OCI-LY3 (cell line): ENCODE measurements at regions not wholly inside any gene's neighbourhood (a gene's known extent, or its start where the extent isn't known, plus 50 kb on each side); places are given as distances from the start of the nearest gene placed in this dataset.

ENCODE experiments used
- H2AFZ ChIP-seq: fragments of 200-600, 300-600 bp; shearing (Covaris generic); 2 replicates; pipeline ENCODE4 v1.6.0; 2014; ENCODE audit warnings: antibody characterized with exemption, low read depth, low read length
- H3K27ac ChIP-seq: fragments of 200-600, 300-600 bp; sonication (generic); 2 replicates; pipeline ENCODE4 v1.5.1; 2014; ENCODE audit warnings: mild to moderate bottlenecking, low read length, moderate library complexity, mixed read lengths
- H3K27me3 ChIP-seq: fragments of 200-600, 300-600 bp; sonication (generic); 2 replicates; pipeline ENCODE4 v1.6.1; 2014; ENCODE audit warnings: low read depth, low read length, mixed read lengths
- H3K36me3 ChIP-seq: fragments of 200-600, 300-600 bp; sonication (generic); replicated peaks from 2 replicates; pipeline ENCODE3; 2014; ENCODE audit warnings: low read depth, low read length, mixed read lengths
- H3K4me1 ChIP-seq: fragments of 300-600, 200-600 bp; sonication (generic); 2 replicates; pipeline ENCODE4 v1.6.1; 2014; ENCODE audit warnings: low read length, mixed read lengths
- H3K4me2 ChIP-seq: fragments of 200-600, 300-600 bp; sonication (generic); 2 replicates; pipeline ENCODE4 v1.6.1; 2014; ENCODE audit warnings: low read length, mixed read lengths
- H3K4me3 ChIP-seq: fragments of 300-600, 200-600 bp; sonication (generic); 2 replicates; pipeline ENCODE4 v1.5.1; 2014; ENCODE audit warnings: antibody characterized with exemption, mild to moderate bottlenecking, low read length, moderate library complexity
- H3K79me2 ChIP-seq: fragments of 300-600, 200-600 bp; shearing (Covaris generic); 2 replicates; pipeline ENCODE4 v1.6.1; 2014; ENCODE audit warnings: mild to moderate bottlenecking, low read length, mixed read lengths
- H3K9ac ChIP-seq: fragments of 300-600, 200-600 bp; shearing (Covaris generic); 2 replicates; pipeline ENCODE4 v1.6.0; 2014; ENCODE audit warnings: mild to moderate bottlenecking, low read length, moderate library complexity
- H3K9me3 ChIP-seq: fragments of 200-600, 300-600 bp; shearing (Covaris generic); 2 replicates; pipeline ENCODE4 v1.6.1; 2014; ENCODE audit warnings: low read length, mixed read lengths; ENCODE audit not compliant: insufficient read depth
- H4K20me1 ChIP-seq: fragments of 200-600, 300-600 bp; sonication (generic); 2 replicates; pipeline ENCODE4 v1.6.1; 2016; ENCODE audit warnings: low read length, mixed read lengths; ENCODE audit not compliant: insufficient read depth
- CTCF ChIP-seq: fragments of 200-600, 300-600 bp; sonication (generic); IDR thresholded peaks from 2 replicates; pipeline ENCODE4 v1.5.1; 2014; ENCODE audit warnings: antibody characterized with exemption, low read length, low read depth
- EZH2phosphoT487 ChIP-seq: fragments of 200-600 bp; shearing (Covaris generic); IDR thresholded peaks from 2 replicates; pipeline ENCODE4 v1.6.1; 2018; ENCODE audit warnings: antibody characterized with exemption, mixed run types, low read depth

- H3K9me3 ChIP-seq: no peaks in the 10 kb centered on the region
- H3K4me3 ChIP-seq: no peak overlapping the region
- no peak overlapping the region for H3K4me2 ChIP-seq
- no peaks in the 10 kb centered on the region for H3K4me1 ChIP-seq
- H3K27ac ChIP-seq: no peak overlapping the region
- TF ChIP-seq EZH2phosphoT487 (no peak), CTCF (no peak)
- no peak overlapping the region for H2AFZ ChIP-seq
- no peaks in the 10 kb centered on the region for H3K36me3 ChIP-seq
- H4K20me1 ChIP-seq: no peaks in the 10 kb centered on the region
- H3K9ac ChIP-seq: no peak overlapping the region
- no peaks in the 10 kb centered on the region for H3K27me3 ChIP-seq
- H3K79me2 ChIP-seq: no peaks in the 10 kb centered on the region
These were observed 1034.5 kb upstream of the PABPC4L start for GRCh38 chr4:135236048-135236447.

GRCh38 chr4:135227842-135228241 lies 1026.3 kb upstream of the PABPC4L start:
- no peaks in the 10 kb centered on the region for H3K9me3 ChIP-seq
- H3K36me3 ChIP-seq: no peaks in the 10 kb centered on the region
- no peaks in the 10 kb centered on the region for H3K27me3 ChIP-seq
- no peak overlapping the region for H3K9ac ChIP-seq
- H4K20me1 ChIP-seq: no peaks in the 10 kb centered on the region
- TF ChIP-seq EZH2phosphoT487: no peak
- no peak for TF ChIP-seq CTCF
- no peak overlapping the region for H3K4me3 ChIP-seq
- H2AFZ ChIP-seq: 0 out of 2 replicates have a peak overlapping the region, but pooled peaks have one; percentile 6
- no peak overlapping the region for H3K4me2 ChIP-seq
- H3K79me2 ChIP-seq: no peaks in the 10 kb centered on the region
- no peak overlapping the region for H3K27ac ChIP-seq
- H3K4me1 ChIP-seq: no peaks in the 10 kb centered on the region

- no peak overlapping the region for H3K4me2 ChIP-seq
- H3K9ac ChIP-seq: no peak overlapping the region
- H4K20me1 ChIP-seq: no peaks in the 10 kb centered on the region
- H3K79me2 ChIP-seq: no peaks in the 10 kb centered on the region
- H3K27ac ChIP-seq: no peak overlapping the region
- H3K9me3 ChIP-seq: no peaks in the 10 kb centered on the region
- no peak overlapping the region for H3K4me3 ChIP-seq
- H3K27me3 ChIP-seq: no peaks in the 10 kb centered on the region
- no peaks in the 10 kb centered on the region for H3K36me3 ChIP-seq
- H2AFZ ChIP-seq: no peak overlapping the region
- TF ChIP-seq EZH2phosphoT487 (no peak), CTCF (no peak)
- H3K4me1 ChIP-seq: no peaks in the 10 kb centered on the region
These were observed 1024.0 kb upstream of the PABPC4L start for GRCh38 chr4:135225551-135225950.

- H2AFZ ChIP-seq: no peak overlapping the region; the same call in 1 of the 2 replicates
- TF ChIP-seq EZH2phosphoT487: no peak
- no peak for TF ChIP-seq CTCF
- H3K27me3 ChIP-seq: no peaks in the 10 kb centered on the region
- no peaks in the 10 kb centered on the region for H4K20me1 ChIP-seq
- H3K9ac ChIP-seq: no peak overlapping the region
- no peaks in the 10 kb centered on the region for H3K9me3 ChIP-seq
- H3K79me2 ChIP-seq: no peaks in the 10 kb centered on the region
- no peaks in the 10 kb centered on the region for H3K36me3 ChIP-seq
- no peaks in the 10 kb centered on the region for H3K4me1 ChIP-seq
- H3K27ac ChIP-seq: no peak overlapping the region
- H3K4me2 ChIP-seq: no peak overlapping the region
- no peak overlapping the region for H3K4me3 ChIP-seq
These were observed 1008.8 kb upstream of the PABPC4L start for GRCh38 chr4:135210341-135210740.
